HEK293 (cell line): ENCODE measurements at regions not wholly inside any gene's neighbourhood (a gene's known extent, or its start where the extent isn't known, plus 50 kb on each side); places are given as distances from the start of the nearest gene placed in this dataset.

Experiments
- CTCF ChIA-PET: fragments of 350-600 bp; formaldehyde crosslinking; extraction: SDS; loops from one replicate; lab custom pipeline; 2021; ENCODE audit warnings: antibody characterized with exemption; lab: Yijun Ruan, JAX
- POLR2A ChIA-PET: fragments of 300-600 bp; formaldehyde crosslinking; extraction: SDS; loops from one replicate; lab custom pipeline; 2020; ENCODE audit warnings: antibody characterized with exemption, inconsistent platforms; lab: Yijun Ruan, JAX
- H3K27ac ChIP-seq: fragments of 200-500 bp; sonication (Bioruptor generic); 2 replicates; pipeline ENCODE4 v1.5.1; 2014; ENCODE audit warnings: low read depth, low read length, control low read depth, inconsistent platforms; ENCODE audit errors: extremely low read depth
- H3K36me3 ChIP-seq, 2 experiments: fragments of 200-500 bp in 1 of 2; sonication (Bioruptor generic) in 1 of 2; 1 replicate in 1 of 2; 2 replicates in 1 of 2; pipeline ENCODE4 v1.5.1; 2014 to 2017; ENCODE audit warnings: inconsistent platforms in 2 of 2, low read length in 2 of 2; ENCODE audit not compliant: control insufficient read depth in 2 of 2, insufficient read depth in 1 of 2
- H3K4me1 ChIP-seq: fragments of 200-500 bp; sonication (Bioruptor generic); 2 replicates; pipeline ENCODE4 v1.5.1; 2014; ENCODE audit warnings: mild to moderate bottlenecking, low read length, inconsistent platforms; ENCODE audit not compliant: control insufficient read depth, insufficient read depth
- H3K4me3 ChIP-seq: 2 replicates; pipeline ENCODE4 v1.5.1; 2011; ENCODE audit warnings: low read depth, mild to moderate bottlenecking, control low read depth, low read length, moderate library complexity
- H3K9me3 ChIP-seq: fragments of 200-500 bp; sonication (Bioruptor generic); 2 replicates; pipeline ENCODE4 v1.5.1; 2014; ENCODE audit warnings: low read depth, low read length, inconsistent platforms; ENCODE audit not compliant: control insufficient read depth, insufficient read depth
- GLI4 ChIP-seq: fragments of 450-650 bp; formaldehyde crosslinking; IDR thresholded peaks from 2 replicates; pipeline ENCODE4 v1.5.1; 2016; ENCODE audit warnings: missing biosample characterization, missing genetic modification characterization
- KLF1 ChIP-seq: fragments of 450-650 bp; formaldehyde crosslinking; IDR thresholded peaks from 2 replicates; pipeline ENCODE4 v1.5.1; 2016; ENCODE audit warnings: missing biosample characterization, missing genetic modification characterization
- ZBTB49 ChIP-seq: fragments of 450-650 bp; formaldehyde crosslinking; IDR thresholded peaks from 2 replicates; pipeline ENCODE4 v1.5.1; 2016; ENCODE audit warnings: missing biosample characterization, missing genetic modification characterization, low read depth
- ZNF248 ChIP-seq: fragments of 450-650 bp; formaldehyde crosslinking; IDR thresholded peaks from 2 replicates; pipeline ENCODE4 v1.5.1; 2017; ENCODE audit warnings: missing biosample characterization, missing genetic modification characterization
- ZNF274 ChIP-seq, 2 experiments: fragments of 200-500 bp in 1 of 2; fragments of 450-650 bp in 1 of 2; sonication (Bioruptor generic) in 1 of 2; formaldehyde crosslinking in 1 of 2; IDR thresholded peaks; 2 replicates each; pipeline versions ENCODE4 v1.5.1 to v1.6.1; 2014 to 2016; ENCODE audit warnings: borderline replicate concordance in 1 of 2, inconsistent platforms in 1 of 2, low read length in 1 of 2, missing biosample characterization in 1 of 2, missing genetic modification characterization in 1 of 2
- ZNF423 ChIP-seq: fragments of 450-650 bp; formaldehyde crosslinking; IDR thresholded peaks from 2 replicates; pipeline ENCODE4 v1.5.1; 2016; ENCODE audit warnings: missing biosample characterization, missing genetic modification characterization
- ZNF521 ChIP-seq: fragments of 450-650 bp; formaldehyde crosslinking; IDR thresholded peaks from 2 replicates; pipeline ENCODE4 v1.5.1; 2017; ENCODE audit warnings: missing biosample characterization, mild to moderate bottlenecking, missing genetic modification characterization
- ZNF560 ChIP-seq: fragments of 450-650 bp; formaldehyde crosslinking; IDR thresholded peaks from 2 replicates; pipeline ENCODE4 v1.5.1; 2017; ENCODE audit warnings: missing biosample characterization, missing genetic modification characterization, borderline replicate concordance
- ZSCAN16 ChIP-seq: fragments of 450-650 bp; formaldehyde crosslinking; IDR thresholded peaks from 2 replicates; pipeline ENCODE4 v1.5.1; 2016; ENCODE audit warnings: missing biosample characterization, missing genetic modification characterization
- TF ChIP-seq, protein P1 (sequence below): fragments of 450-650 bp; formaldehyde crosslinking; IDR thresholded peaks from 2 replicates; pipeline ENCODE4 v1.5.1; 2016; ENCODE audit warnings: missing biosample characterization, missing genetic modification characterization
- TF ChIP-seq, protein P2 (sequence below): fragments of 450-650 bp; formaldehyde crosslinking; optimal IDR thresholded peaks from 2 replicates; pipeline ENCODE3; 2016; ENCODE audit warnings: missing biosample characterization, mild to moderate bottlenecking, missing genetic modification characterization
- TF ChIP-seq, protein P3 (sequence below): fragments of 450-650 bp; formaldehyde crosslinking; IDR thresholded peaks from 2 replicates; pipeline ENCODE4 v1.5.0; 2017; ENCODE audit warnings: missing biosample characterization, missing genetic modification characterization, borderline replicate concordance
- TF ChIP-seq, protein P4 (sequence below): fragments of 450-650 bp; formaldehyde crosslinking; IDR thresholded peaks from 2 replicates; pipeline ENCODE4 v1.5.1; 2016; ENCODE audit warnings: missing biosample characterization, missing genetic modification characterization, borderline replicate concordance

GRCh38 chr11:113632981-113633380 is 73.1 kb downstream of the TMPRSS5 start (continued):
- TF ChIP-seq, protein P1, sequence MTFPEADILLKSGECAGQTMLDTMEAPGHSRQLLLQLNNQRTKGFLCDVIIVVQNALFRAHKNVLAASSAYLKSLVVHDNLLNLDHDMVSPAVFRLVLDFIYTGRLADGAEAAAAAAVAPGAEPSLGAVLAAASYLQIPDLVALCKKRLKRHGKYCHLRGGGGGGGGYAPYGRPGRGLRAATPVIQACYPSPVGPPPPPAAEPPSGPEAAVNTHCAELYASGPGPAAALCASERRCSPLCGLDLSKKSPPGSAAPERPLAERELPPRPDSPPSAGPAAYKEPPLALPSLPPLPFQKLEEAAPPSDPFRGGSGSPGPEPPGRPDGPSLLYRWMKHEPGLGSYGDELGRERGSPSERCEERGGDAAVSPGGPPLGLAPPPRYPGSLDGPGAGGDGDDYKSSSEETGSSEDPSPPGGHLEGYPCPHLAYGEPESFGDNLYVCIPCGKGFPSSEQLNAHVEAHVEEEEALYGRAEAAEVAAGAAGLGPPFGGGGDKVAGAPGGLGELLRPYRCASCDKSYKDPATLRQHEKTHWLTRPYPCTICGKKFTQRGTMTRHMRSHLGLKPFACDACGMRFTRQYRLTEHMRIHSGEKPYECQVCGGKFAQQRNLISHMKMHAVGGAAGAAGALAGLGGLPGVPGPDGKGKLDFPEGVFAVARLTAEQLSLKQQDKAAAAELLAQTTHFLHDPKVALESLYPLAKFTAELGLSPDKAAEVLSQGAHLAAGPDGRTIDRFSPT (tag by site-specific recombination), result no peak
- no peak for TF ChIP-seq ZNF423 (tag by site-specific recombination)
- TF ChIP-seq, protein P2, sequence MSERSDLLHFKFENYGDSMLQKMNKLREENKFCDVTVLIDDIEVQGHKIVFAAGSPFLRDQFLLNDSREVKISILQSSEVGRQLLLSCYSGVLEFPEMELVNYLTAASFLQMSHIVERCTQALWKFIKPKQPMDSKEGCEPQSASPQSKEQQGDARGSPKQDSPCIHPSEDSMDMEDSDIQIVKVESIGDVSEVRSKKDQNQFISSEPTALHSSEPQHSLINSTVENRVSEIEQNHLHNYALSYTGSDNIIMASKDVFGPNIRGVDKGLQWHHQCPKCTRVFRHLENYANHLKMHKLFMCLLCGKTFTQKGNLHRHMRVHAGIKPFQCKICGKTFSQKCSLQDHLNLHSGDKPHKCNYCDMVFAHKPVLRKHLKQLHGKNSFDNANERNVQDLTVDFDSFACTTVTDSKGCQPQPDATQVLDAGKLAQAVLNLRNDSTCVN (tag by site-specific recombination), result no peak
- TF ChIP-seq GLI4 (tag by site-specific recombination), result no peak

DNA sequence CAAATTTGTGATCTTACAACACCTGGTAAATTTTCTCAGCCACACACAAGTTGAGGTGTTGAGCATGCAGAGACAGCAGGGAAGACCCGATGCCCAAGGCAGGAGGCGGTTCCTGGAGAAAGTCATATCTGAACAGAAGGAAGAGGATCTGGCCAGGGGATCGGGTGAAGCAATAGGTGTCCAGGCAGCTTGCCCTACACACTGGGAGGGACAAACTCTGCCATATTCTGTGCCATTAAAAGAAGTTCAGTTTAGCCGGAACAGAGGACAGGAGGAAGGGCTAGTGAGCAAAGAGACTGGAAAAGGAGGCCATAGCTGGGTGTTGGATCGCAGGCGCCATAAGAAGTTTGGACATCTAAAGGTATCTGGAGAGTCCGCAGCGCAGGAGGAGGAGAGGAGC is 76.5 kb downstream of the TMPRSS5 start:
- no peak overlapping the region for H3K27ac ChIP-seq
- TF ChIP-seq ZBTB49 (tag by site-specific recombination) (no peak), ZNF521 (tag by site-specific recombination) (no peak), ZNF560 (no peak), ZNF274 (IDR thresholded peaks at IDR 0.05; ENCODE audit: low read length) (no peak), ZNF274 (tag by site-specific recombination; IDR thresholded peaks at IDR 0.05; ENCODE audit: borderline replicate concordance) (no peak), ZSCAN16 (tag by site-specific recombination) (no peak), KLF1 (tag by site-specific recombination) (no peak), ZNF248 (no peak)
- TF ChIP-seq, protein P3, sequence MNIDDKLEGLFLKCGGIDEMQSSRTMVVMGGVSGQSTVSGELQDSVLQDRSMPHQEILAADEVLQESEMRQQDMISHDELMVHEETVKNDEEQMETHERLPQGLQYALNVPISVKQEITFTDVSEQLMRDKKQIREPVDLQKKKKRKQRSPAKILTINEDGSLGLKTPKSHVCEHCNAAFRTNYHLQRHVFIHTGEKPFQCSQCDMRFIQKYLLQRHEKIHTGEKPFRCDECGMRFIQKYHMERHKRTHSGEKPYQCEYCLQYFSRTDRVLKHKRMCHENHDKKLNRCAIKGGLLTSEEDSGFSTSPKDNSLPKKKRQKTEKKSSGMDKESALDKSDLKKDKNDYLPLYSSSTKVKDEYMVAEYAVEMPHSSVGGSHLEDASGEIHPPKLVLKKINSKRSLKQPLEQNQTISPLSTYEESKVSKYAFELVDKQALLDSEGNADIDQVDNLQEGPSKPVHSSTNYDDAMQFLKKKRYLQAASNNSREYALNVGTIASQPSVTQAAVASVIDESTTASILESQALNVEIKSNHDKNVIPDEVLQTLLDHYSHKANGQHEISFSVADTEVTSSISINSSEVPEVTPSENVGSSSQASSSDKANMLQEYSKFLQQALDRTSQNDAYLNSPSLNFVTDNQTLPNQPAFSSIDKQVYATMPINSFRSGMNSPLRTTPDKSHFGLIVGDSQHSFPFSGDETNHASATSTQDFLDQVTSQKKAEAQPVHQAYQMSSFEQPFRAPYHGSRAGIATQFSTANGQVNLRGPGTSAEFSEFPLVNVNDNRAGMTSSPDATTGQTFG (tag by site-specific recombination), result no peak
- TF ChIP-seq, protein P4, sequence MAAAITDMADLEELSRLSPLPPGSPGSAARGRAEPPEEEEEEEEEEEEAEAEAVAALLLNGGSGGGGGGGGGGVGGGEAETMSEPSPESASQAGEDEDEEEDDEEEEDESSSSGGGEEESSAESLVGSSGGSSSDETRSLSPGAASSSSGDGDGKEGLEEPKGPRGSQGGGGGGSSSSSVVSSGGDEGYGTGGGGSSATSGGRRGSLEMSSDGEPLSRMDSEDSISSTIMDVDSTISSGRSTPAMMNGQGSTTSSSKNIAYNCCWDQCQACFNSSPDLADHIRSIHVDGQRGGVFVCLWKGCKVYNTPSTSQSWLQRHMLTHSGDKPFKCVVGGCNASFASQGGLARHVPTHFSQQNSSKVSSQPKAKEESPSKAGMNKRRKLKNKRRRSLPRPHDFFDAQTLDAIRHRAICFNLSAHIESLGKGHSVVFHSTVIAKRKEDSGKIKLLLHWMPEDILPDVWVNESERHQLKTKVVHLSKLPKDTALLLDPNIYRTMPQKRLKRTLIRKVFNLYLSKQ (tag by site-specific recombination), result no peak
- no peaks in the 10 kb centered on the region for H3K9me3 ChIP-seq
- H3K36me3 ChIP-seq, result no peaks in the 10 kb centered on the region
- H3K4me1 ChIP-seq, result no peaks in the 10 kb centered on the region
- ChIA-PET POLR2A (no interaction called here), CTCF (interaction anchor here (1.2 kb wide), 1 partner anchor 97 kb away, joined by 4 read pairs; no protein-coding TSS in a partner anchor)
- H3K4me3 ChIP-seq, result no peak overlapping the region
